ENCODE measurements at regions not wholly inside any gene's neighbourhood (a gene's known extent, or its start where the extent isn't known, plus 50 kb on each side); places are given as distances from the start of the nearest gene placed in this dataset.

- DNase-seq (no peak), ATAC-seq (no peak)
- Histone ChIP-seq H3K27ac (ENCODE audit: low read length) (no peak overlapping the region), H3K36me3 (ENCODE audit: low read depth, low read length) (no peaks in the 10 kb centered on the region), H3K27me3 (ENCODE audit: low read length) (no peaks in the 10 kb centered on the region), H3K9me3 (ENCODE audit: low read length) (no peaks in the 10 kb centered on the region), H3K9me2 (replicated peaks; ENCODE audit: low read length) (no peaks in the 10 kb centered on the region), H2AFZ (ENCODE audit: low read length) (no peak overlapping the region), H4K20me1 (ENCODE audit: low read length) (no peaks in the 10 kb centered on the region), H3K9ac (ENCODE audit: low read length) (no peak overlapping the region), H3F3A (ENCODE audit: low read length, unreplicated experiment) (no peaks in the 10 kb centered on the region), H3K4me3 (ENCODE audit: low read length) (no peak overlapping the region), H3K79me2 (ENCODE audit: low read length) (no peaks in the 10 kb centered on the region), H3K4me1 (ENCODE audit: insufficient read depth, low read length) (no peaks in the 10 kb centered on the region), H3K4me2 (ENCODE audit: low read length) (no peak overlapping the region)
- CTCF ChIA-PET = no interaction called here
- POLR2A ChIA-PET (ENCODE audit: unreplicated experiment) = no interaction called here
- no TSS peak for BruUV-seq (replicated peaks)
- intact Hi-C loops (cut with micrococcal nuclease) = no loop called here
- TF ChIP-seq EZH2phosphoT487 (IDR thresholded peaks at IDR 0.05; ENCODE audit: borderline replicate concordance, low read length) = no peak
- TF ChIP-seq, protein P1, sequence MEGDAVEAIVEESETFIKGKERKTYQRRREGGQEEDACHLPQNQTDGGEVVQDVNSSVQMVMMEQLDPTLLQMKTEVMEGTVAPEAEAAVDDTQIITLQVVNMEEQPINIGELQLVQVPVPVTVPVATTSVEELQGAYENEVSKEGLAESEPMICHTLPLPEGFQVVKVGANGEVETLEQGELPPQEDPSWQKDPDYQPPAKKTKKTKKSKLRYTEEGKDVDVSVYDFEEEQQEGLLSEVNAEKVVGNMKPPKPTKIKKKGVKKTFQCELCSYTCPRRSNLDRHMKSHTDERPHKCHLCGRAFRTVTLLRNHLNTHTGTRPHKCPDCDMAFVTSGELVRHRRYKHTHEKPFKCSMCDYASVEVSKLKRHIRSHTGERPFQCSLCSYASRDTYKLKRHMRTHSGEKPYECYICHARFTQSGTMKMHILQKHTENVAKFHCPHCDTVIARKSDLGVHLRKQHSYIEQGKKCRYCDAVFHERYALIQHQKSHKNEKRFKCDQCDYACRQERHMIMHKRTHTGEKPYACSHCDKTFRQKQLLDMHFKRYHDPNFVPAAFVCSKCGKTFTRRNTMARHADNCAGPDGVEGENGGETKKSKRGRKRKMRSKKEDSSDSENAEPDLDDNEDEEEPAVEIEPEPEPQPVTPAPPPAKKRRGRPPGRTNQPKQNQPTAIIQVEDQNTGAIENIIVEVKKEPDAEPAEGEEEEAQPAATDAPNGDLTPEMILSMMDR (conservative IDR thresholded peaks at IDR 0.05; ENCODE audit: low read depth, low read length) = no peak
- no peak for TF ChIP-seq EZH2 (IDR thresholded peaks at IDR 0.05; ENCODE audit: low read length, unreplicated experiment)
Measured at GRCh38 chr1:58152697-58153096, 393.8 kb downstream of the OMA1 start.

- no peaks in the 10 kb centered on the region for H3K27me3 ChIP-seq (ENCODE audit: low read length)
- ATAC-seq = no peak
- TF ChIP-seq, protein P1 (conservative IDR thresholded peaks at IDR 0.05; ENCODE audit: low read depth, low read length) = no peak
- TF ChIP-seq EZH2 (IDR thresholded peaks at IDR 0.05; ENCODE audit: low read length, unreplicated experiment) = no peak
- TF ChIP-seq EZH2phosphoT487 (IDR thresholded peaks at IDR 0.05; ENCODE audit: borderline replicate concordance, low read length) = no peak
- no peaks in the 10 kb centered on the region for H3F3A ChIP-seq (ENCODE audit: low read length, unreplicated experiment)
- ChIA-PET POLR2A (ENCODE audit: unreplicated experiment) (no interaction called here), CTCF (no interaction called here)
- DNase-seq = no peak
- no peaks in the 10 kb centered on the region for H3K9me2 ChIP-seq (replicated peaks; ENCODE audit: low read length)
- H3K4me1 ChIP-seq (ENCODE audit: insufficient read depth, low read length) = no peaks in the 10 kb centered on the region
- H4K20me1 ChIP-seq (ENCODE audit: low read length) = no peaks in the 10 kb centered on the region
- H3K4me2 ChIP-seq (ENCODE audit: low read length) = no peak overlapping the region
- H3K27ac ChIP-seq (ENCODE audit: low read length) = no peak overlapping the region
- H3K9me3 ChIP-seq (ENCODE audit: low read length) = no peaks in the 10 kb centered on the region
- H2AFZ ChIP-seq (ENCODE audit: low read length) = no peak overlapping the region
- H3K9ac ChIP-seq (ENCODE audit: low read length) = no peak overlapping the region
- no peaks in the 10 kb centered on the region for H3K79me2 ChIP-seq (ENCODE audit: low read length)
- intact Hi-C loops (cut with micrococcal nuclease) = no loop called here
- H3K4me3 ChIP-seq (ENCODE audit: low read length) = no peak overlapping the region
- BruUV-seq (replicated peaks) = no TSS peak
- H3K36me3 ChIP-seq (ENCODE audit: low read depth, low read length) = no peaks in the 10 kb centered on the region
Measured at GRCh38 chr1:58149271-58149812, 397.2 kb downstream of the OMA1 start.

GRCh38 chr1:58144698-58145270 is 401.7 kb downstream of the OMA1 start:
- Histone ChIP-seq H2AFZ (ENCODE audit: low read length) (no peak overlapping the region), H3K27ac (ENCODE audit: low read length) (no peak overlapping the region), H3K36me3 (ENCODE audit: low read depth, low read length) (no peaks in the 10 kb centered on the region), H4K20me1 (ENCODE audit: low read length) (no peaks in the 10 kb centered on the region), H3K27me3 (ENCODE audit: low read length) (no peaks in the 10 kb centered on the region), H3K9me2 (replicated peaks; ENCODE audit: low read length) (no peaks in the 10 kb centered on the region), H3K4me3 (ENCODE audit: low read length) (no peak overlapping the region), H3K9me3 (ENCODE audit: low read length) (no peaks in the 10 kb centered on the region), H3K79me2 (ENCODE audit: low read length) (no peaks in the 10 kb centered on the region), H3K4me2 (ENCODE audit: low read length) (no peak overlapping the region), H3K4me1 (ENCODE audit: insufficient read depth, low read length) (no peaks in the 10 kb centered on the region), H3F3A (ENCODE audit: low read length, unreplicated experiment) (no peaks in the 10 kb centered on the region), H3K9ac (ENCODE audit: low read length) (no peak overlapping the region)
- intact Hi-C loops (cut with micrococcal nuclease) = no loop called here
- no peak for ATAC-seq
- ChIA-PET POLR2A (ENCODE audit: unreplicated experiment) (no interaction called here), CTCF (no interaction called here)
- no peak for TF ChIP-seq EZH2 (IDR thresholded peaks at IDR 0.05; ENCODE audit: low read length, unreplicated experiment)
- DNase-seq = no peak
- BruUV-seq (replicated peaks) = no TSS peak

Measured in PC-3 (cell line).